OCI-LY7 (cell line): ENCODE measurements at regions not wholly inside any gene's neighbourhood (a gene's known extent, or its start where the extent isn't known, plus 50 kb on each side); places are given as distances from the start of the nearest gene placed in this dataset.
"Not testable (repeated sequence)": the region's sequence is repeated elsewhere in the genome, so short reads cannot be mapped to it uniquely, and the experiment has no call there.

Experiments used
- BruUV-seq: library from RNA; stranded (reverse); fragments of 400-500 nt; replicated peaks from 2 replicates; lab custom pipeline; 2021; lab: Mats Ljungman, UMichigan
- CTCF ChIA-PET: fragments of 300-600 bp; sonication (Branson Sonifier 250); formaldehyde crosslinking; loops from one replicate; lab custom pipeline; 2022; ENCODE audit warnings: antibody characterized with exemption; ENCODE audit not compliant: unreplicated experiment; lab: Charles Lee
- POLR2A ChIA-PET: fragments of 300-600 bp; sonication (Branson Sonifier 250); formaldehyde crosslinking; loops from one replicate; lab custom pipeline; 2022; ENCODE audit warnings: antibody characterized with exemption; lab: Charles Lee
- DNase-seq: peaks from one replicate; pipeline ENCODE4 v3.0.0-alpha.2; 2015; ENCODE audit warnings: low spot score
- H2AFZ ChIP-seq: fragments of 200-600 bp; sonication (generic), shearing (Covaris generic); 2 replicates; pipeline ENCODE4 v1.6.1; 2014; ENCODE audit warnings: mild to moderate bottlenecking, antibody characterized with exemption, low read length, moderate library complexity
- H3K27ac ChIP-seq: fragments of 200-600 bp; sonication (generic); 2 replicates; pipeline ENCODE4 v1.5.1; 2014; ENCODE audit warnings: mixed run types, low read depth, mild to moderate bottlenecking, moderate library complexity, low read length, inconsistent platforms; ENCODE audit not compliant: poor library complexity, severe bottlenecking
- H3K36me3 ChIP-seq: fragments of 200-600 bp; sonication (generic); 2 replicates; pipeline ENCODE4 v1.6.1; 2014; ENCODE audit warnings: mild to moderate bottlenecking, antibody characterized with exemption, low read length, moderate library complexity, mixed read lengths; ENCODE audit not compliant: insufficient read depth
- H3K4me1 ChIP-seq: fragments of 200-600 bp; sonication (generic); 2 replicates; pipeline ENCODE4 v1.5.1; 2014; ENCODE audit warnings: mild to moderate bottlenecking, low read length; ENCODE audit not compliant: insufficient read depth, poor library complexity, severe bottlenecking
- H3K4me2 ChIP-seq: fragments of 200-600 bp; sonication (generic); 2 replicates; pipeline ENCODE4 v1.6.1; 2014; ENCODE audit warnings: mild to moderate bottlenecking, low read length
- H3K4me3 ChIP-seq: fragments of 200-600 bp; sonication (generic); 2 replicates; pipeline ENCODE4 v1.5.1; 2014; ENCODE audit warnings: mild to moderate bottlenecking, low read depth, low read length; ENCODE audit not compliant: poor library complexity, severe bottlenecking
- H3K79me2 ChIP-seq: fragments of 200-600 bp; sonication (generic); 2 replicates; pipeline ENCODE4 v1.6.1; 2016; ENCODE audit warnings: low read depth, mild to moderate bottlenecking, low read length, moderate library complexity, mixed read lengths; ENCODE audit not compliant: insufficient read depth
- H3K9me2 ChIP-seq: fragments of 200-600 bp; sonication (generic); 2 replicates; pipeline ENCODE4 v1.6.1; 2016; ENCODE audit warnings: mild to moderate bottlenecking, low read length, mixed read lengths; ENCODE audit not compliant: insufficient read depth
- H3K9me3 ChIP-seq: fragments of 200-600 bp; sonication (generic); 2 replicates; pipeline ENCODE4 v1.6.1; 2014; ENCODE audit warnings: mild to moderate bottlenecking, mixed run types, low read length, mixed read lengths
- H4K20me1 ChIP-seq: fragments of 200-600 bp; sonication (generic); 2 replicates; pipeline ENCODE4 v1.6.1; 2014; ENCODE audit warnings: mild to moderate bottlenecking, antibody characterized with exemption, low read length, moderate library complexity, mixed read lengths; ENCODE audit not compliant: insufficient read depth
- EZH2phosphoT487 ChIP-seq: fragments of 200-600 bp; sonication (generic); IDR thresholded peaks from 2 replicates; pipeline ENCODE4 v1.6.1; 2018; ENCODE audit warnings: low read depth, borderline replicate concordance, mild to moderate bottlenecking, mixed run types, antibody characterized with exemption, low read length, moderate library complexity, mixed read lengths
- intact Hi-C: fragments of 100-400 bp; cut with micrococcal nuclease; formaldehyde crosslinking; loops from one replicate; pipeline ENCODE4 v1.10.0; 2022; ENCODE audit not compliant: unreplicated experiment
- TF ChIP-seq, protein P1 (sequence below): fragments of 200-600 bp; sonication (generic); conservative IDR thresholded peaks from 2 replicates; pipeline ENCODE4 v1.5.1; 2014; ENCODE audit warnings: mild to moderate bottlenecking, antibody characterized with exemption, low read length, moderate library complexity, mixed read lengths

DNA sequence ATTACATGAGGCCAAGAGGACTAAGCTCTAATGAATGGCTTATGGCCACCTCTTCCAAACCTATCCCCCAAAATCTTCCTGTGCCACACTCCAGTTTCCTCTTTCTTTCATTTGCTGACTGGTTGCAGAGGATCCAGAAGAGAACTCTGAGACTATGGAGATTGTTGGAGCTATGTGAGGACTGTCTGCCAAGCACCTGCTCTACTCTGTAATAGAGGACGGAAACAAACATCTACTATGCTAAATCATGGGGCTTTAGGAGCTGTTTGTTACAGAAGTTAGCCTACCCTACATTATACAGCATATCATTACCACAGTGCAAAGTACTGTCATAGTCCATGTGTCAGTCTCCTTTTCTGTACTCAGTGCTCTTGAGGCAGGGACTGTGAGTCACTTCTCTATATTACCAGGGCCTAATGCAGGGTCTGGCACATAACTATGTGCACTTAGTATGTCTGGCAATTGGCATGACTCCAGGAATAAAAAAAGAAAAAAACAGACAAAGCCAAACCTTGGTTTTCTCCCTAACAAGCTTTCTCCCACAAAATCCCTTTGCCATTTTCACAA is 95.1 kb downstream of the RPAP3 start:
- no peak for DNase-seq
- no peak overlapping the region for H3K27ac ChIP-seq
- no peak overlapping the region for H3K4me2 ChIP-seq
- no peak for TF ChIP-seq EZH2phosphoT487
- TF ChIP-seq, protein P1, sequence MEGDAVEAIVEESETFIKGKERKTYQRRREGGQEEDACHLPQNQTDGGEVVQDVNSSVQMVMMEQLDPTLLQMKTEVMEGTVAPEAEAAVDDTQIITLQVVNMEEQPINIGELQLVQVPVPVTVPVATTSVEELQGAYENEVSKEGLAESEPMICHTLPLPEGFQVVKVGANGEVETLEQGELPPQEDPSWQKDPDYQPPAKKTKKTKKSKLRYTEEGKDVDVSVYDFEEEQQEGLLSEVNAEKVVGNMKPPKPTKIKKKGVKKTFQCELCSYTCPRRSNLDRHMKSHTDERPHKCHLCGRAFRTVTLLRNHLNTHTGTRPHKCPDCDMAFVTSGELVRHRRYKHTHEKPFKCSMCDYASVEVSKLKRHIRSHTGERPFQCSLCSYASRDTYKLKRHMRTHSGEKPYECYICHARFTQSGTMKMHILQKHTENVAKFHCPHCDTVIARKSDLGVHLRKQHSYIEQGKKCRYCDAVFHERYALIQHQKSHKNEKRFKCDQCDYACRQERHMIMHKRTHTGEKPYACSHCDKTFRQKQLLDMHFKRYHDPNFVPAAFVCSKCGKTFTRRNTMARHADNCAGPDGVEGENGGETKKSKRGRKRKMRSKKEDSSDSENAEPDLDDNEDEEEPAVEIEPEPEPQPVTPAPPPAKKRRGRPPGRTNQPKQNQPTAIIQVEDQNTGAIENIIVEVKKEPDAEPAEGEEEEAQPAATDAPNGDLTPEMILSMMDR, result no peak
- no peak overlapping the region for H2AFZ ChIP-seq
- ChIA-PET POLR2A (interaction anchor here (0.5 to 0.9 kb wide), 2 partner anchors 11 to 775 kb away, joined by 3 to 4 read pairs; no protein-coding TSS in a partner anchor), CTCF (no interaction called here)
- no peaks in the 10 kb centered on the region for H3K79me2 ChIP-seq
- no TSS peak for BruUV-seq
- H3K9me2 ChIP-seq, result no peaks in the 10 kb centered on the region
- H4K20me1 ChIP-seq, result no peaks in the 10 kb centered on the region
- no peaks in the 10 kb centered on the region for H3K4me1 ChIP-seq
- H3K36me3 ChIP-seq, result no peaks in the 10 kb centered on the region
- intact Hi-C loops, result no loop called here
- peaks cover 32% of the 10 kb centered on the region for H3K9me3 ChIP-seq
- H3K4me3 ChIP-seq, result no peak overlapping the region

DNA sequence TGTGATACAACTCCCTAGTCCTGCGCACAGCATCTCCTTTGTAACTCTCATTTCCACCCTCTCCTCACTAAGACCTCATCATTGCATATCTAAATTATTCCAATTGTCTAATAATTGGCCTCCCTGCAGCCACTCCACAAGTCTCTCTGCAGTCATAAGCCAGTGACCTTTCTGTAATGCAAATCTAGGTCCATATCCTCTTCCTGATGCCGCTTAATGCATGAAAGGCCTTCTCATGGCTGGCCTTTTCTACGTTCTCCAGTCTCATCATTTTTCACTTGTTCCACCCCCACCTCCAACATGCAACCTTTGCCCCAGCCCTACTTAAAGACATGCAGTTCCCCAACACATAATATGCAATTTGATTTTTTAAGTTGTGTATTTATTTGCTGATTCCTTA is 96.0 kb downstream of the RPAP3 start:
- intact Hi-C loops, result no loop called here
- no peaks in the 10 kb centered on the region for H3K9me2 ChIP-seq
- no peaks in the 10 kb centered on the region for H3K79me2 ChIP-seq
- no peak for TF ChIP-seq EZH2phosphoT487
- TF ChIP-seq, protein P1, result no peak
- BruUV-seq, result no TSS peak
- no peak overlapping the region for H3K27ac ChIP-seq
- H3K36me3 ChIP-seq, result no peaks in the 10 kb centered on the region
- ChIA-PET CTCF (no interaction called here), POLR2A (no interaction called here)
- no peak overlapping the region for H3K4me2 ChIP-seq
- H3K9me3 ChIP-seq, result peaks cover 32% of the 10 kb centered on the region
- no peaks in the 10 kb centered on the region for H4K20me1 ChIP-seq
- H3K4me1 ChIP-seq, result no peaks in the 10 kb centered on the region
- DNase-seq, result no peak
- H2AFZ ChIP-seq, result no peak overlapping the region
- H3K4me3 ChIP-seq, result no peak overlapping the region

DNA sequence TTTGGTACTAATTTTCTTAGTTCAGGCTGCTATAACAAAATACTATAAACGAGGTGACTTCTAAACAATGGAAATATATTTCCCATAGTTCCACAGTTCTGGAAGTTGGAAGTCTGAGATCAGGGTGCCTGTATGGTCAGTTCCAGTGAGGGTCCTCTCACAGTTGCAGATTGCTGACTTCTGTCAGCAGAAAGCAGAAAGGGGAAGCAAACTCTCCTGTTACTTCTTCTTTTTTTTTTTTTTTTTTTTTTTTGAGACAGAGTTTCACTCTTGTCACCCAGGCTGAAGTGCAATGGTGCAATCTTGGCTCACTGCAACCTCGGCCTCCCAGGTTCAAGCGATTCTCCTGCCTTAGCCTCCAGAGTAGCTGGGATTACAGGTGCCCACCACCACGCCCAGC is 97.2 kb downstream of the RPAP3 start:
- CTCF ChIA-PET, result not testable (repeated sequence)

More for the DNA sequence above, 97.2 kb downstream of the RPAP3 start:
- H3K4me3 ChIP-seq, H3K4me1 ChIP-seq, H3K9me2 ChIP-seq, H4K20me1 ChIP-seq, DNase-seq, H3K27ac ChIP-seq, H3K79me2 ChIP-seq, H3K36me3 ChIP-seq, intact Hi-C loops, H3K4me2 ChIP-seq, BruUV-seq, H2AFZ ChIP-seq: not testable (repeated sequence)
- POLR2A ChIA-PET, result interaction anchor here (0.7 kb wide), 1 partner anchor 71 kb away, joined by 3 read pairs; no protein-coding TSS in a partner anchor
- peaks cover 28% of the 10 kb centered on the region for H3K9me3 ChIP-seq
